Fibroblast of villous mesenchyme (primary cell): ENCODE measurements at regions not wholly inside any gene's neighbourhood (a gene's known extent, or its start where the extent isn't known, plus 50 kb on each side); places are given as distances from the start of the nearest gene placed in this dataset.
A peak's percentile ranks its signal among the peaks of the same experiment; 100 is the strongest.

Experiments
- DNase-seq: peaks from one replicate; pipeline ENCODE4 v3.0.0-alpha.2; 2010; ENCODE audit warnings: low read depth
- H3K4me3 ChIP-seq: 2 replicates; pipeline ENCODE4 v1.5.1; 2011; ENCODE audit warnings: low read depth, mild to moderate bottlenecking, low read length
- CTCF ChIP-seq: IDR thresholded peaks from 2 replicates; pipeline ENCODE4 v1.5.1; 2012; ENCODE audit warnings: low read depth, mild to moderate bottlenecking, low read length; ENCODE audit not compliant: insufficient read depth

DNA sequence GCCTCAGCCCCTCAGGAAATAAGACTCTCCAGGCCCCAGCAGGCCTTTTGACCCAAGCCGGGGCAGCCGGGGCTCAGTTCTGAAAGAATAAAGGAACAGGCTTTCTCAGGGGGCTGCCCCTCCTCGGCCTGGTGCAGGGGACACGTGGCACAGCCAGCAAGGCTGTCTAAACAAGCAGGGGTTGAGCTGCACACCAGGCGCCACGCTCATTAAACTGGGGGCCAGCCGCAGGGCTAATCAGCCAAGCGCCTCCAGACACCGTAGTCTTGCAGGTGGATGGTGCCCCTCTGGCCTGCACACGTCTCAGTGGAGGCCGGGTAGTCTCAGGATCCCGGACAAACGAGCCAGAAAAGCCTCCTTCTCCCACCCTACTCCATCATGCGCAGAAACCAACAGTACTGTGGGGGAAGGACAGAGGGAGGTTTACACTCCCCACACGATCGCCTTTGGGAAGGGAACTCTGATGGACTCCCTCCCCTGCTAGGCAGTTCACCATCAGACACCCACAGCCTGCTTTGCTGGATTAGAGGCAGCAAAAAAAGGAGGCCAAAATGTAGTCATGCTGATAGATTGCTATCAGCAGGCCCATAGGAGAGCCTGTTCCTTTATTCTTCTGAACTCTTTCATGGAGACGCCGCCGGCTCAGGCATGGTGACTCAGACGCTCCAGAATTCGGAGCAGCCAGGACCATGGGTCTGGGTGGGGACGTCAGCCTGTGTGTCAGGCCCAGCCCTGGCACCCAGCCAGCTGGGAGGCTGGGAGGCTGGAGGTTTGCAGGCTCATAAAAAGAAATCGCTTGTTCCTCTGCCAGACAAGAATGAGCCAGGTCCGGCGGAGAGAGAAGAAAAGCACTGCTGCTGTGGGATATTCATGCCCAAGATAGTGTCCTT lies 342.4 kb downstream of the BCOR start:
- no peak for TF ChIP-seq CTCF
- no peak overlapping the region for H3K4me3 ChIP-seq
- peak; percentile 95 for DNase-seq

DNA sequence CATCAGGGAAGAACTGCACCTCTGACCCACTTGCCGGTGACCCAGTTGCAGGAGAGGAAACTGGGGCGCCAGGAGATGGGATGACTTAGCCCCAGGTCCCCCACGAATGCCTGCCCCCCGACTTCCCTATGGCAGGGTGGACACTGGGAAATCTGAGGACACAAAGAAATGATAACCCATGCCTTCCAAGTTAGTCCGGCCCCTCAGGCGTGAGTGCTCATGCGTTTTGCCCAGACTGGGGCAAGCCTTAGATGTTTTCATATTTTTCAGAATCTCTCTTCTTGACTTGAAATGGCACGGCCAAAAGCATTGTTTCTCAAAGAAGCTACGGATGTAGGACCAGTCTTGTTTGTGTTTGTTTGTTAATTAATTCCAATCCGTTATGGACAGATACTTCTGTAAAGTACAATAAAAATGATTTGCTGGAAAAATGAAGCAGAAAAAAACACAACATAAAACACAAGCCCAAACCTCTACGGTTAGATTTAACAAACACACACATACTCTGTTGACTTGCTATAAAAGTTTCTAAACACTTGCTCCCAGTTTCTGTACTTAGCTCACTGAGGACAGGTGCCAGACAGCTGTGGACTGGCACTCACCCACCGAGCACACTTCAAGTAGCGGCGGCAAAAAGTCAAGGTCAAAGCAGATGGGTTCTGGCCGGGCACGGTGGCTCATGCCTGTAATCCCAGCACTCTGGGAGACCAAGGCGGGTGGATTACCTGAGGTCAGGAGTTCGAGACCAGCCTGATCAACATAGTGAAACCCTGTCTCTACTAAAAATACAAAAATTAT lies 341.5 kb downstream of the BCOR start:
- DNase-seq = peak; percentile 37
- no peak overlapping the region for H3K4me3 ChIP-seq
- TF ChIP-seq CTCF = no peak

- no peak for TF ChIP-seq CTCF
- peak; percentile 22 for DNase-seq
- no peak overlapping the region for H3K4me3 ChIP-seq
These were observed 339.8 kb downstream of the BCOR start for GRCh38 chrX:39757971-39758370.

DNA sequence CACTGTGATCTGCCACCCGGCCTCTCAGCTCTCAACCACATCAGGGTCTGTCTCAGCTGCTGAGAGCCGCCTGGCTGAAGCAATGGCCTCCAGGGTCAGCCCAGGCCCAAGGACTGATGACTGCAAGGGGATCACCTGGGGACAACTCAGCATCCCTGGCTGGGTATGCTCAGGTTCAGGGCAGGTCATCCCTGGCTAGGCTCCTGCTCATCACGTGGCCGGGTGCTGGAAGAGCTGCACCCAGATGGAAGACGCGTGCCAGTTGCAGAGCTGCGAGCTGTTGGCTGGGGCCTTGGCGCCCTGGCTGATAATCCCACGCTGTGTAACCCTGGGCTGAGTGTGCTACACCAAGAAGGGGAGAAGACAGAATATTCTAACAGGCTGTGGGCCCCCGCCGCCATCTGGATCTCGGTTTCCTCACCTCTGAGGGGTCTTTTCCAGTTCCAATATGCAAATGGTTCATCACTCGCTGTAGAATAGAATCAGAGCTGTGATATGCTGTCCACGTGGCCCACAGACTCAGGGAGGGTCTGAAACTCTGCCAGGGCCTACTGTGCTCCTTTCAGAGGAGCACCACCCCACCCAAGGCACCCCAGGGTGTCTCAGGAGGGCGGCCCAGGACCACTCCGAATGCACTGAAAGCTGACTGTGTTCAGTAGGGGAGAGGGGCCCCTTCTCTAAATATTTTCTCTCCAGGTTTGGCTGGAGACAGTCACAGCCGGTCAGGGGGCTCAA lies 338.8 kb downstream of the BCOR start:
- no peak for DNase-seq

GRCh38 chrX:39759526-39760224 lies 338.1 kb downstream of the BCOR start:
- H3K4me3 ChIP-seq = no peak overlapping the region
- peak; percentile 63 for DNase-seq
- TF ChIP-seq CTCF = no peak

More for the DNA sequence above, 338.8 kb downstream of the BCOR start:
- no peak for TF ChIP-seq CTCF
- H3K4me3 ChIP-seq = no peak overlapping the region

GRCh38 chrX:39760930-39761329 lies 336.8 kb downstream of the BCOR start:
- no peak overlapping the region for H3K4me3 ChIP-seq
- DNase-seq = peak; percentile 9
- TF ChIP-seq CTCF = no peak
